GOT3 (cell line): ENCODE measurements at regions not wholly inside any gene's neighbourhood (a gene's known extent, or its start where the extent isn't known, plus 50 kb on each side); places are given as distances from the start of the nearest gene placed in this dataset.
"Not testable (repeated sequence)": the region's sequence is repeated elsewhere in the genome, so short reads cannot be mapped to it uniquely, and the experiment has no call there.

Experiments
- DNase-seq: peaks from one replicate; lab custom pipeline; 2025; ENCODE audit warnings: mixed read lengths; lab: John Stamatoyannopoulos, UW

GRCh38 chr2:100703213-100703612, 116.7 kb upstream of the NPAS2 start:
- no peak for DNase-seq

DNA sequence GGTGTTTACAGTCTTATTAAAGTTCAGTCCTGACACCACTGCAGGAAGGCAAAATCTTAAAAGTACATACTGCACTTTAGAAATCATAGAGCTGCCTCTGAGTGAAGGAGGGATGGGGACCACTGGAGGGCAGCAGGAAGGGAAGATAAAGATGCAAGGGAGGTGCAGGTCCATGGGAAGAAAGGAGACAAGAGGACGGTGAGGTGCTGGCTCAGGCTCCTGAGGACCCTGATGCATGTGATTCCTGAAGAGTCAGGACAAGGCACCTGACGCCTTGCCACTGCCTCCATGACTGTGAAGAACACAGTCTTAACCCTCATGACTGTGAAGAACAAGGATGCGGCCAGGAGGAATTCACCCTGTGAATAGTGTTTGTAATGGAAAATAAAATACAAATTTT, 116.2 kb upstream of the NPAS2 start:
- DNase-seq, result no peak

- DNase-seq, result no peak
These were observed 115.8 kb upstream of the NPAS2 start for GRCh38 chr2:100704156-100704555.

GRCh38 chr2:100704711-100705110, 115.2 kb upstream of the NPAS2 start:
- no peak for DNase-seq

- no peak for DNase-seq
These were observed 112.7 kb upstream of the NPAS2 start for GRCh38 chr2:100707016-100707947.

DNA sequence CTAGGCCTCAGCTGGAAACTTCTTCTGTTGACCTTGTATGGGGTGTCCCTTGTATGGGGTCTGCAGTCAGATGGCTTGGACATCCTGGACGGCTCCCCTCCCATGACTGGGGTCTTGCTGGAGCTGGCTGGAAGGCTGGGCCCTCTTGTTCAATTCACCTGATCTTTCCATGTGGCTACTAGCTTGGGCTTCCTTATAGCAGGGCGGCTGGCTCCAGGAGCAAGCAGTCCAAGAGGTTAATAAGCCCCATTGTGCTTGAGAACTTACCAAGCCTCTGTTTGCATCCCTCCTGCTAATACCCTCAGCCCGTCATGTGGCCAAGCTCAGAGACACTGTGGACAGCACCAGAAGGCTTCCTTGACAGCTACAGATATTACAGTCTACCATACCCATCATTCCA, 111.6 kb upstream of the NPAS2 start:
- no peak for DNase-seq

GRCh38 chr2:100713106-100713505, 106.8 kb upstream of the NPAS2 start:
- DNase-seq, result no peak

DNA sequence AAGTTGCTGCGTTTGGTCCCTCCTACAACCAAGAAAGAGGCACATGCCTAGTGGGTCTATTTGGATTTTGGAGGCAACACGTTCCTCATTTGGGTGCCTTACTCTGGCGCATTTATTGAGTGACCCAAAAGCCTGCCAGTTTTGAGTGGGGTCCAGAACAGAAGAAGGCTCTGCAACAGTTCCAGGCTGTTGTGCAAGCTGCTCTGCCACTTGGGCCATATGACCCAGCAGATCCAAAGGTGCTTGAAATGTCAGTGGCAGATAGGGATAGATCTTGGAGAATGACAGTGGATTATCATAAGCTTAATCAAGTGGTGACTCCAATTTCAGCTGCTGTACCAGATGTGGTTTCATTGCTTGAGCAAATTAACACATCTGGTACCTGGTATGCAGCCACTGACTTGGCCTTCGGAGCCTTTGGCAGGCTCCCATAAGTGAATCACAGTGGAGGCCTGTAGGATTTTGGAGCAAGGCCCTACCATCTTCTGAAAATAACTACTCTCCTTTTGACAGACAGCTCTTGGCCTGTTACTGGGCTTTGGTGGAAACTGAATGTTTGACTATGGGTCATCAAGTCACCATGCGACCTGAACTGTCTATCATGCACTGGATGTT, 105.4 kb upstream of the NPAS2 start:
- not testable (repeated sequence) for DNase-seq

GRCh38 chr2:100715861-100716260, 104.1 kb upstream of the NPAS2 start:
- not testable (repeated sequence) for DNase-seq

- no peak for DNase-seq
These were observed 103.4 kb upstream of the NPAS2 start for GRCh38 chr2:100716581-100716980.

GRCh38 chr2:100718065-100718629, 101.8 kb upstream of the NPAS2 start:
- DNase-seq, result no peak

DNA sequence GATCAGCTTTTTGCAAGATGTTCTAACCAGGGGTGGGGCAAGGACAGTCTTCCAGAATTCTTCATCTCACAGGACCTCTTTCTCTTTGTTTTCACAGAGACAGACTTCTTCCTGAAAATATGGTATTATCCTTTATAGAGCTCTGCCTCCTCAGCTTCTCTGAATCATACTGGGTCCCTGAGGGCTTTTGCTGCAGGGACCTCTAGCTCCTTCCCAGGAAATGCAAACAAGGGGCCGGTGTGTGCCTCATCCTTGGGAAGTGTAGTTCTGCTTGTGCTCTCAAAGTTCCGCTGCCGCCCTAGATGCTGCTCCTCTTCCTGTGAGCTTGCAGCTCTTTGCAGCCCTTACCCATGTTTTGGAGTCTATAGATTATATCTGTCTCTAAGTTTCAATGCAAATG, 99.5 kb upstream of the NPAS2 start:
- DNase-seq, result no peak

- DNase-seq, result no peak
These were observed 98.2 kb upstream of the NPAS2 start for GRCh38 chr2:100721693-100722092.

- no peak for DNase-seq
These were observed 97.8 kb upstream of the NPAS2 start for GRCh38 chr2:100722125-100722524.

DNA sequence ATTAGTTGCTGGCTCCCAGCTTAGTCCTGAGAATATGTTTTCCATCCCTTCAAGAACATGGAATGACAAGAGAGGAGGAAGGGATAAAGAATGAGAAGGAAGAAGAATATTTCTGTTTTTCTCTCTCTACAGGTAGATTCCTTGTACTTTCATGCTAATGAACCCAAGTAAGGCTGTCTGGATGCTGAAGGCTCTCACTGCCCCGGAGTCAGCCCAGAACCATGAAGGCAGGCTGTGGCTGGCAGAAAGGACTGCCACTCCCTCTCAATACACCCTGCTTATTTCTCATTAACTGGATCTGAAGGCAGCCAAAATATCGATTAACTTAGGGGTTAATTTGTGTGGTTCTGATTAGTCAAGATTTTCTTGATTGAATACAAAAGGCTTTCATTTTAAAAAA, 93.1 kb upstream of the NPAS2 start:
- DNase-seq, result no peak

DNA sequence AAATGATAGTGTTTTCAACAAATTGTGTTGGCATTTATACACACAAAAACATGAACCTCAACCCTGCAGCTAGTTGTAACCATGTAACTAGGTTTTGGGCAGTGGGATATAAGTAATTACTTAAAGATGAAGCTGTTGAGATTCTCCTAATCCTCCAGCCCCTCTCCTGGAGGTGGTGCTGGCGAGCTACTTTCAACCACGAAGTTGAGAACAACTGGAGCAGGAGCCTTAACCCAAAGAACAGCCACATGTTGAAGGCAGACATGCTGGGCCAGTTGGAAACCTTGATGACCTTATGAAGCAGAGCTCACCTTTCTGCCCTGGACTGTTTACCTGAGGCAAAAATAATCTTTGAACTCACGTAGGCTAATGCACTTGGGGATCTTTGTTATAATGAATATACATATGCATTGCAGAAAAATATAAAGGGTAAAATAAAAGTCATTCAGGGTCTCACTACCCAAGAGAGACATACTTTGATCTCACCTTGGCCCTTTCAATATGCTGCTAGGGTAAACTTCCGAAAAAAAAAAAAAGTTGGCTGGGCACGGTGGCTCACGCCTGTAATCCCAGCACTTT, 89.6 kb upstream of the NPAS2 start:
- no peak for DNase-seq

DNA sequence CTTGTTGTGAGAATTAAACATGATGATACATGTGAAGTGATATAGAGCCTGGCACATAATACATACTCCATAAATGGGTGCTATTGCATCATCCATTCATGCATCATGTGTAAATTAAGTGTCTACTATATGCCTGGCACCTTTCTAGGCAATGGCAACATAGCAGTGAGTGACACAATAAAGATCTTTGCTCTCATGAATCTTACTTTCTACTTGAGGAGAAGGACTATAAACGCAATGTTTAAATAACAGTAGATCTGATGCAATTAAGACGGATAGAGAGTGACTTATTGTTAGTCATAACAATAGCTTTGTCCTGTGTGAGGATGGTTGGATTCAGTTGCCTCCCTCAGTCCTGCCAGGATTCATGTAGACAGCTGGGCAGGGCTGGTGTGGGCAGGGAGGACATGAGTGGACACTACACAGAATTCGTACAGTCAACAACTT, 88.4 kb upstream of the NPAS2 start:
- DNase-seq, result no peak

DNA sequence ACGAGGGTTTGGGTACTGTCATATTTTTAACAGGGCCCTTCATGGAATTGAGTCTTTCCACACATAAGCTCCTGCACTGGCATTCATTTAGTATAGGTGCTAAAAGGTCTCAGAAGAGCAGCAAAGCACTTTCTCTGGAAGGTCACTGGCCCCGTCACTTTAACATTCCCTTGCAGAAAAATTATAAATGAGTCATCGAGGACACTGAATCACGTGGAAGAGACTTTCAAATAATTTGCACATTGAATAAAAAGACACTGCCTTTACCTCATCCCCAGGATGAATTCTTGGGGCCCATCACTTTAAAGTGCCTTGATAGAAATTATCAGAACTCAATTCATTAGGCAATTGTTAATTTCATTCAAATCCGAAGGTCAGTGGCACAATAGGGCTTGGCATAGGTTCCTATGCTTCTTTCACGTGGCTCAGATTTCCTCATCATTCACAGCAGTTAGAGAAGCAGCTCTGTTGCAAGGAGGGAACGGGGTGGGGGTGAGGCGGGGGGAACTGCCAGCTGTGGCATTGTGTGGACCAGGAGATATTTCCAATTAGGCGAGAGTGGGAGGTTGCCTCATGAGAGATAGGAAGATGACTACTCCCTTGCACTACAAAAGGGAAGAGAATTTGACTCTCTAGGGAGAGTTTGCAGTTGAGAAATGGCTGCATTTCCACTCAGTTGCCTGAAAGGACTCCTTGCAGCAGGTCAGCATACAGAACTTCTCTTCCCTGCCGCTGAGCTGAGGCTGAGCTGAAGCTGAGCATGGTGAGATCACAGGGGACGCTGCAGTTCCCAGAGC, 86.3 kb upstream of the NPAS2 start:
- peak; percentile 24 for DNase-seq

DNA sequence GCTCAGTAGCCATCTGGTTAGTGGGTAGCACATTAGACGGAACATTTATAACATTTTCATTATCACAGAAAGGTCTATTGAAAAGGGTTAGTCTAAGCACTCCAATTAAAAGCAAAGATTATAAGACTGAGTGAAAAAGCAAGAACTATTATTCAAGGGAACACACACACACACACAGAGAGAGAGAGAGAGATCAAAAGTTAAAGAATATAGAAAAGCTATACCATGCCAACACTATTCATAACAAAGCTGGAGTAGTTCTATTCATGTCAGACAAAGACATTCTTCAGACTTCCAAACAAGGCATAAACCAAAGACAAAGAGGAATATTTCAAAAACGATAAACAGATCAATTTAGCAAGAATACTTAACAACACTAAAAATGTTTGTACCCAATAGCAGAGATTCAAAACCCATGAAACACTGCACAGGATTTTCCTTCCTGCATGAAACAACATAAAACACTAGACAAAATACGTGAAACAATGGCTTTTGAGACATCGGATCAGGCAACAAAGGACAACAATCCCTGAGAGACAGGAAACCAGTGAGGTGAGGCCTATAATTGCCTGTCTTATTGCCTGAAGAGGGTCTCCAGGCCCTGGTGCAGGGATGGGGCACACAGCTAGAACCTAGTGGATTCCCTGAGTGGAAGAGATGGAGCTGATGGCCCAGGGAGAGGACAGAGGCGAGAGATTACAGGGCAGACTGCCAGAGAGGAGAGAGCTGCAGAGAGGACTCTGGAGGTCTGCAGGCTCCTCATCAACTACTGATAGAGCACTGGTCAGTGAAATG, 83.6 kb upstream of the NPAS2 start:
- no peak for DNase-seq

DNA sequence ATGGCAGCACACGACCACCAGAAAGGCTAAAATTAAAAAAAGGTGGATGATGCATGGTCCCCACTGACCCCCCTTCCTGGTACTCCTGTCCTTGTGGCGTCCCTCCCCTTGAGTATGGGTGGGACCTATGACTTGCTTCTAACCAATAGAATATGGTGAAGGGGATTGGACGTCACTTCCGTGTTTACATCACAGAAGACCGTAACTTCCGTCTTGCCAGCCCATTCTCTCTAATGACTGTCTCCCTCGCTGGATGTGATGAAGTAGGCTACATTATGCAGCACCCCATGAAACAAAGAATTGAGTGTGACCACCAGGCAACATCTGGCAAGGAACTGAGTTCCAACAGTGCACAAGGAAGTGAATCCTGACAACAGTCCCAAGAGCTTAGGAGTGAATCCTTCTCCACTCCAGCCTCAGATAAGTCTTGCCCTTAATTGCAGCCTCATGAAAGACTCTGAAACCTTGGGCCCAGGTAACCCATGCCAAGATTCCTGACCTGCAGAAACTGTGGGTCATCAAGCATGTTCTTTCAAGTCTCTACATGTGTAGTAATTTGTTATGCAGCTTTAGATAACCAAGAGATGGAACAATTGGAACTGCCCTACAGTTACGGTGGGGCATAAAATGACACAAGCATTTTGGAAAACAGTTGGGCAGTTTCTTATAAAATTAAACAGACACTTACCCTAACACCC, 80.1 kb upstream of the NPAS2 start:
- DNase-seq, result no peak
